ENCODE measurements at regions not wholly inside any gene's neighbourhood (a gene's known extent, or its start where the extent isn't known, plus 50 kb on each side); places are given as distances from the start of the nearest gene placed in this dataset.
A peak's percentile ranks its signal among the peaks of the same experiment; 100 is the strongest.

DNA sequence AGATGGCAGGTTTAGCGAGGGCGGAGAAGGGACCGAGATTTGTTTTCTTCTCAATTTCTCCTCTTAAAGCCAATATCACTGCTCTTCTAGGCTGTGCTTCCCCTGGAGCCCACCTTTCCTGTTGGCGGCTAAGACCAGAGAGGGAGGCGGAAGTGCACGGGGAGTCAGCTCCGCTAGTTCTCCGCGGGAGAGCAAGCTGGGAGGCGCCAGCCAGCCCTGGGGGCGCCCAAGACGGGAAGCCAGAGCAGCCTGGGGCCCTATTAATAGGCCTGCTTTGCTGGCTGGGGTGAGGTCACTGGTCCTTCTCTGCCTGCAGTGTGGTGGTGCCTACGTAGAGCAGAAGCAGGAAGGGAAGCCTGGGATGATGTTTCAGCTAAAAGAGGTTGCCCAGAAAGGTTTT is 61.6 kb downstream of the LSM5 start:
- DNase-seq = no peak
- ChIA-PET CTCF (interaction anchor here (0.8 kb wide), 1 partner anchor 10 kb away, joined by 3 read pairs; no protein-coding TSS in a partner anchor), POLR2A (no interaction called here)
- H3K36me3 ChIP-seq (ENCODE audit: control insufficient read depth in 4 of 4, insufficient read depth in 4 of 4, low read length in 3 of 4) = no peaks in the 10 kb centered on the region
- peaks cover 0 to 18% (median 5%) of the 10 kb centered on the region in 5 experiments for H3K9me3 ChIP-seq (ENCODE audit: control extremely low read depth in 1 of 5, control insufficient read depth in 4 of 5, insufficient read depth in 2 of 5, low read depth in 1 of 5, low read length in 4 of 5)
- WGBS (ENCODE audit: insufficient coverage) = 4% methylated on average over 8 of the region's 13 CpGs
- no peak overlapping the region for H3K27ac ChIP-seq (ENCODE audit: insufficient read depth in 1 of 2, low read depth in 1 of 2, low read length in 2 of 2, poor library complexity in 1 of 2, severe bottlenecking in 2 of 2)
- H3K27me3 ChIP-seq (replicated peaks in 2 of 5; ENCODE audit: control insufficient read depth in 4 of 5, insufficient read depth in 5 of 5, low read length in 4 of 5) = peaks cover 11 to 46% (median 19%) of the 10 kb centered on the region in 5 experiments
- peak overlapping the region in 1 of 7 experiments; percentile 23 for H3K4me3 ChIP-seq (ENCODE audit: control insufficient read depth in 1 of 7, extremely low read depth in 1 of 7, insufficient read depth in 4 of 7, low read depth in 2 of 7, low read length in 6 of 7)
- H3K4me1 ChIP-seq (ENCODE audit: control extremely low read depth in 1 of 4, control insufficient read depth in 4 of 4, insufficient read depth in 4 of 4, low read length in 3 of 4) = peaks cover 0 to 10% (median 4%) of the 10 kb centered on the region in 4 experiments

DNA sequence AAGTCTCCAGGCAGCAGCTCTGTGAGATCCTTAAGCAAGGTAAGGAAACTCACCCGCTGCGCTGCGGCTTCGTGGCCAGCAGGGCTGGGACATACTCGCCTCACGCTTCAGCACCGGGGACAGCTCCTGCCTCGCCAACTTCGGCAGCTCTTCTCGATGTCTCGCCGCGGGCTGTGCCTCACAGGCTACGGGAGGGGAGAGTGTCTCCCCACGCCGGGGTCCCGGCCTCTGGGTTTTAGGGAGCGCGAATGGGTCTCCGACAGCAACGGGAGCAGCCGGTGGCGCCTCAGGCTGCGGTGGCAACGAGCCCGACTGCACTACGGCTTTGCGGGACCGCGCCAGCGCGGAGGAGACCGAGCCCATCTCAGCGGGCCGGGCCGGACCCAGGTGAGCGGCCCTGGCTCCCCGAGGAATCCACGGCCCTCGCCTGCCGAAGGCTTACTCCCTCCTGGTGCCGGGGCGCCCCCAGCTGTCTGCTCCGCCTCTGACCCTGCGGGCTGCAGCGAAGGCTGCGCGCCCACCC is 62.4 kb downstream of the LSM5 start:
- WGBS (ENCODE audit: insufficient coverage) = 5% methylated on average over 47 of the region's 48 CpGs

DNA sequence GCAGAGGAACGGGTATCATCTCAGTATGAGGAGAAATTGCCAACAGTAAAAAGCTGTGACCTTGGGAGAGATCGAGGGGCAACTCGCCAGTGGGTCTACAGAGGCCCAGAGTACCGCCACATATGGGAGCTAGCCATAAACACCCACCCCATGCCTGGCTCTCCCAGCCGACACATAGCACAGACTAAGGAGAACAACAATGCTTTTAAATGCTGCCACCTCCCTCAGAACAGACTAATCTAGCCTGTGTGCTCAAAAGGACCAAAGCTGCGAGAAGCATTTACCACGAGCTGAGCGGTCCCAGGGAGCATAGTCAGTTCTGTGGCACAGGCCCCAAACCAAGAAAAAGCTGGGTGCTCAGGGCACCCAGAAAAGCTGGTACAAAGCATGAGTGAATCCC is 73.3 kb downstream of the LSM5 start:
- peaks cover under 1 to 27% (median 6%) of the 10 kb centered on the region in 5 experiments for H3K27me3 ChIP-seq (replicated peaks in 2 of 5; ENCODE audit: control insufficient read depth in 4 of 5, insufficient read depth in 5 of 5, low read length in 4 of 5)
- no peaks in the 10 kb centered on the region for H3K9me3 ChIP-seq (ENCODE audit: control extremely low read depth in 1 of 5, control insufficient read depth in 4 of 5, insufficient read depth in 2 of 5, low read depth in 1 of 5, low read length in 4 of 5)
- whole genome bisulfite sequencing (ENCODE audit: insufficient coverage) = 92% methylated on average over 7 of the region's 8 CpGs
- H3K4me1 ChIP-seq (ENCODE audit: control extremely low read depth in 1 of 4, control insufficient read depth in 4 of 4, insufficient read depth in 4 of 4, low read length in 3 of 4) = no peaks in the 10 kb centered on the region
- no peaks in the 10 kb centered on the region for H3K36me3 ChIP-seq (ENCODE audit: control insufficient read depth in 4 of 4, insufficient read depth in 4 of 4, low read length in 3 of 4)
- no peak overlapping the region for H3K27ac ChIP-seq (ENCODE audit: insufficient read depth in 1 of 2, low read depth in 1 of 2, low read length in 2 of 2, poor library complexity in 1 of 2, severe bottlenecking in 2 of 2)
- DNase-seq = no peak
- CTCF ChIA-PET = no interaction called here
- no peak overlapping the region for H3K4me3 ChIP-seq (ENCODE audit: control insufficient read depth in 1 of 7, extremely low read depth in 1 of 7, insufficient read depth in 4 of 7, low read depth in 2 of 7, low read length in 6 of 7)
- POLR2A ChIA-PET = no interaction called here

More for the DNA sequence above, 62.4 kb downstream of the LSM5 start:
- H3K27me3 ChIP-seq (replicated peaks in 2 of 5; ENCODE audit: control insufficient read depth in 4 of 5, insufficient read depth in 5 of 5, low read length in 4 of 5) = peaks cover 11 to 46% (median 22%) of the 10 kb centered on the region in 5 experiments
- peak; percentile 82 to 95 (median 92) for DNase-seq
- POLR2A ChIA-PET = no interaction called here
- peaks cover 0 to 18% (median 5%) of the 10 kb centered on the region in 5 experiments for H3K9me3 ChIP-seq (ENCODE audit: control extremely low read depth in 1 of 5, control insufficient read depth in 4 of 5, insufficient read depth in 2 of 5, low read depth in 1 of 5, low read length in 4 of 5)
- H3K36me3 ChIP-seq (ENCODE audit: control insufficient read depth in 4 of 4, insufficient read depth in 4 of 4, low read length in 3 of 4) = no peaks in the 10 kb centered on the region
- peak overlapping the region in 2 of 7 experiments; percentile 23 to 32 for H3K4me3 ChIP-seq (ENCODE audit: control insufficient read depth in 1 of 7, extremely low read depth in 1 of 7, insufficient read depth in 4 of 7, low read depth in 2 of 7, low read length in 6 of 7)
- peaks cover 0 to 10% (median 4%) of the 10 kb centered on the region in 4 experiments for H3K4me1 ChIP-seq (ENCODE audit: control extremely low read depth in 1 of 4, control insufficient read depth in 4 of 4, insufficient read depth in 4 of 4, low read length in 3 of 4)
- CTCF ChIA-PET = interaction anchor here (1.3 kb wide), 1 partner anchor 10 kb away, joined by 6 read pairs; no protein-coding TSS in a partner anchor
- no peak overlapping the region for H3K27ac ChIP-seq (ENCODE audit: insufficient read depth in 1 of 2, low read depth in 1 of 2, low read length in 2 of 2, poor library complexity in 1 of 2, severe bottlenecking in 2 of 2)

DNA sequence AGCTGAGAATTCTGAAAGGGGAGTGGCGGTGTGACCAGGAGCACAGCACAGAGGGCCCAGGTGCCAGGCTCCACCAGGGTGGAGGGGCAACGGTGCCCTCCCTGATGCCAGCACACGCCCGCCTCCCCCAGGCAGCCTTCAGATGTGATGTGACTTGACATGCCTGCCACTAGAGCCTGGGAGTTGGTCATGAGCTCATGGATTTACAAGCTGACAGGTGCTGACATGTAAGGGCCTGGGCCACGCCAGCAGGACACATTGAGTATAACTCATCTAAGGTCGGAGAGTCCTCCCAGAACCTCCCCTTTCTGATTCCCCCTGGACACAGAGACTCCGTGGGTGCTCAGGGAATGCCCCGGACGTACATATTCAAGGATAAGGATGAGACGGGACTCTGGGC is 74.2 kb downstream of the LSM5 start:
- CTCF ChIA-PET = no interaction called here
- Histone ChIP-seq H3K9me3 (ENCODE audit: control extremely low read depth in 1 of 5, control insufficient read depth in 4 of 5, insufficient read depth in 2 of 5, low read depth in 1 of 5, low read length in 4 of 5) (no peaks in the 10 kb centered on the region), H3K4me1 (ENCODE audit: control extremely low read depth in 1 of 4, control insufficient read depth in 4 of 4, insufficient read depth in 4 of 4, low read length in 3 of 4) (no peaks in the 10 kb centered on the region), H3K4me3 (ENCODE audit: control insufficient read depth in 1 of 7, extremely low read depth in 1 of 7, insufficient read depth in 4 of 7, low read depth in 2 of 7, low read length in 6 of 7) (no peak overlapping the region), H3K27ac (ENCODE audit: insufficient read depth in 1 of 2, low read depth in 1 of 2, low read length in 2 of 2, poor library complexity in 1 of 2, severe bottlenecking in 2 of 2) (no peak overlapping the region), H3K36me3 (ENCODE audit: control insufficient read depth in 4 of 4, insufficient read depth in 4 of 4, low read length in 3 of 4) (no peaks in the 10 kb centered on the region), H3K27me3 (replicated peaks in 2 of 5; ENCODE audit: control insufficient read depth in 4 of 5, insufficient read depth in 5 of 5, low read length in 4 of 5) (peaks cover 2 to 19% (median 6%) of the 10 kb centered on the region in 5 experiments)
- no peak for DNase-seq
- WGBS (ENCODE audit: insufficient coverage) = 85% methylated on average over 7 of the region's 10 CpGs
- POLR2A ChIA-PET = no interaction called here

DNA sequence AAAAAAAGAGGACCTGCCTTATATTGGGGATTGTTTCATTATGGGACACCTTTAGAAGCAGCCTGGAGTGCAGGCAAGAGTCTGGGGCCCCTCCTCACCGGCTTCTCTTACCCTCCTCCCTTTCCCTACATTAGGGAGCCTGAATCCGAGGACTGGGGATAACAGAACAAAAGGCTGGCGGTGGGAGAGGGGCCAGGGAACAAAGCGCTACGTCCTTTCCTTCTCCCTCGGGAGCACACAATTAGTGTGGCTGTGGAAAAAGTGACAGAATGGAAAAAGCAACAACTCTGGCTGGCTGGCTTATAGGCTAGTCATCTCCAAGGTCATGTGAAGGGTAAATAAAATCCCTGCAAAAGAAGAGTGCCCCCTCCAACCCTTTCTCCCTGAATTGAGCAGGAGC is 74.7 kb downstream of the LSM5 start:
- WGBS (ENCODE audit: insufficient coverage) = 82% methylated on average over 3 of the region's 6 CpGs
- ChIA-PET CTCF (no interaction called here), POLR2A (no interaction called here)
- Histone ChIP-seq H3K4me1 (ENCODE audit: control extremely low read depth in 1 of 4, control insufficient read depth in 4 of 4, insufficient read depth in 4 of 4, low read length in 3 of 4) (no peaks in the 10 kb centered on the region), H3K4me3 (ENCODE audit: control insufficient read depth in 1 of 7, extremely low read depth in 1 of 7, insufficient read depth in 4 of 7, low read depth in 2 of 7, low read length in 6 of 7) (no peak overlapping the region), H3K36me3 (ENCODE audit: control insufficient read depth in 4 of 4, insufficient read depth in 4 of 4, low read length in 3 of 4) (no peaks in the 10 kb centered on the region), H3K27me3 (replicated peaks in 2 of 5; ENCODE audit: control insufficient read depth in 4 of 5, insufficient read depth in 5 of 5, low read length in 4 of 5) (peaks cover 0 to 18% (median 7%) of the 10 kb centered on the region in 5 experiments), H3K9me3 (ENCODE audit: control extremely low read depth in 1 of 5, control insufficient read depth in 4 of 5, insufficient read depth in 2 of 5, low read depth in 1 of 5, low read length in 4 of 5) (no peaks in the 10 kb centered on the region), H3K27ac (ENCODE audit: insufficient read depth in 1 of 2, low read depth in 1 of 2, low read length in 2 of 2, poor library complexity in 1 of 2, severe bottlenecking in 2 of 2) (no peak overlapping the region)
- DNase-seq = no peak

DNA sequence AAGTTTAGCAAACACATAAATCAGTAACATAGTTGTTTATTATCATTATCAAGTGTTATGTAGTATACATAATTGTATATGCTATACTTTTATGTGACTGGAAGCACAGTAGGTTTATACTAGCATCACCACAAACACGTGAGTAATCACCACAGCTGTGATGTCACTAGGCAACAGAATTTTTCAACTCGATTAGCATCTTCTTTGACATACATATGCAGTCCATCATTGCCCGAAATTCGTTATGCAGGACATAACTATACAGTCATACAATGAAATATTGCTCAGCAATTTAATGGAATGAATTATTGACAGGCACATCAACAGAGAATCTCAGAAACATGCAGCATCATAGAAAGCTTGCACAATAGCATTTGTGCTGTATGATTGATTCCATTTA is 77.7 kb downstream of the LSM5 start:
- peaks cover 0 to 7% (median 2%) of the 10 kb centered on the region in 5 experiments for H3K27me3 ChIP-seq (replicated peaks in 2 of 5; ENCODE audit: control insufficient read depth in 4 of 5, insufficient read depth in 5 of 5, low read length in 4 of 5)
- no peaks in the 10 kb centered on the region for H3K9me3 ChIP-seq (ENCODE audit: control extremely low read depth in 1 of 5, control insufficient read depth in 4 of 5, insufficient read depth in 2 of 5, low read depth in 1 of 5, low read length in 4 of 5)
- H3K4me3 ChIP-seq (ENCODE audit: control insufficient read depth in 1 of 7, extremely low read depth in 1 of 7, insufficient read depth in 4 of 7, low read depth in 2 of 7, low read length in 6 of 7) = no peak overlapping the region
- WGBS (ENCODE audit: insufficient coverage) = 88% methylated on average over 4 of the region's 4 CpGs
- ChIA-PET POLR2A (no interaction called here), CTCF (no interaction called here)
- no peaks in the 10 kb centered on the region for H3K36me3 ChIP-seq (ENCODE audit: control insufficient read depth in 4 of 4, insufficient read depth in 4 of 4, low read length in 3 of 4)
- DNase-seq = no peak
- no peaks in the 10 kb centered on the region for H3K4me1 ChIP-seq (ENCODE audit: control extremely low read depth in 1 of 4, control insufficient read depth in 4 of 4, insufficient read depth in 4 of 4, low read length in 3 of 4)
- no peak overlapping the region for H3K27ac ChIP-seq (ENCODE audit: insufficient read depth in 1 of 2, low read depth in 1 of 2, low read length in 2 of 2, poor library complexity in 1 of 2, severe bottlenecking in 2 of 2)

DNA sequence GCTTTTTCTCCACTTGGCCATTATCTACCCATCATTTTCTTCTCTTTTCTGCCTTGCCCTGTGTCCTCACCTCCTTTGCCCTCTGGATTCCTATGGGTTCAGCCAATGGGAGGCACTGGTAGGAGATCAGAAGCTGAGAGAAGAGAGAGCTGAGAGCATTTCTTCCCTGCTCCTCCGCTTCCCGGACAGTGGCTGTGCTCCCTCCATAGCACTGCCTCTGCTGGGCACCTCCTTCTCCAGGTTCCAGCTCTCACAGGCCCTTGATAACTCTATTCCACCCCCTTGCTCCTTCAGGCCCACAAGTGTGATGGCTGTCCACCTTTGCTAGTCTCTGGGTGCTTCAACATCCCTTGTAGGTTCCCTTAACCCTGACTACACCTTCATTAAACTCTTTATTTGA is 79.6 kb downstream of the LSM5 start:
- H3K27ac ChIP-seq (ENCODE audit: insufficient read depth in 1 of 2, low read depth in 1 of 2, low read length in 2 of 2, poor library complexity in 1 of 2, severe bottlenecking in 2 of 2) = no peak overlapping the region
- 79% methylated on average over 2 of the region's 2 CpGs for WGBS (ENCODE audit: insufficient coverage)
- H3K4me1 ChIP-seq (ENCODE audit: control extremely low read depth in 1 of 4, control insufficient read depth in 4 of 4, insufficient read depth in 4 of 4, low read length in 3 of 4) = no peaks in the 10 kb centered on the region
- H3K9me3 ChIP-seq (ENCODE audit: control extremely low read depth in 1 of 5, control insufficient read depth in 4 of 5, insufficient read depth in 2 of 5, low read depth in 1 of 5, low read length in 4 of 5) = no peaks in the 10 kb centered on the region
- POLR2A ChIA-PET = no interaction called here
- no peak for DNase-seq
- H3K4me3 ChIP-seq (ENCODE audit: control insufficient read depth in 1 of 7, extremely low read depth in 1 of 7, insufficient read depth in 4 of 7, low read depth in 2 of 7, low read length in 6 of 7) = no peak overlapping the region
- CTCF ChIA-PET = no interaction called here
- H3K36me3 ChIP-seq (ENCODE audit: control insufficient read depth in 4 of 4, insufficient read depth in 4 of 4, low read length in 3 of 4) = no peaks in the 10 kb centered on the region
- peaks cover 0 to 6% (median 2%) of the 10 kb centered on the region in 5 experiments for H3K27me3 ChIP-seq (replicated peaks in 2 of 5; ENCODE audit: control insufficient read depth in 4 of 5, insufficient read depth in 5 of 5, low read length in 4 of 5)

Data from common myeloid progenitor, CD34-positive (primary cell).